K562 (cell line): ENCODE measurements at regions not wholly inside any gene's neighbourhood (a gene's known extent, or its start where the extent isn't known, plus 50 kb on each side); places are given as distances from the start of the nearest gene placed in this dataset.

Experiments
- EP300 ChIP-seq: IDR thresholded peaks from 2 replicates; pipeline ENCODE4 v1.6.1; 2012; ENCODE audit warnings: low read length, improper control_type of control experiment
- KLF10 ChIP-seq: fragments of 250-450 bp; sonication (Bioruptor Pico); IDR thresholded peaks from 2 replicates; pipeline ENCODE4 v1.6.1; 2021; ENCODE audit warnings: matching md5 sums
- PML ChIP-seq: IDR thresholded peaks from 2 replicates; pipeline ENCODE4 v1.6.1; 2012; ENCODE audit warnings: low read length, inconsistent platforms
- TF ChIP-seq, protein P1 (sequence below): fragments of 250-450 bp; sonication (Bioruptor Pico); IDR thresholded peaks from 2 replicates; pipeline ENCODE4 v1.5.0; 2021
- TF ChIP-seq, protein P2 (sequence below), 2 experiments: fragments of 250-450 bp in 1 of 2; fragments of 450-650 bp in 1 of 2; sonication (Bioruptor Pico) in 1 of 2; IDR thresholded peaks; 2 replicates each; pipeline versions ENCODE4 v1.6.1 to v1.8.0; 2016 to 2021; ENCODE audit warnings: mild to moderate bottlenecking in 2 of 2, moderate library complexity in 2 of 2, missing compliant biosample characterization in 1 of 2, missing genetic modification characterization in 1 of 2
- TF ChIP-seq, protein P3 (sequence below): sonication (generic); formaldehyde crosslinking; IDR thresholded peaks from 2 replicates; pipeline ENCODE4 v1.9.0; 2022; ENCODE audit warnings: mild to moderate bottlenecking, missing genetic modification reagents

DNA sequence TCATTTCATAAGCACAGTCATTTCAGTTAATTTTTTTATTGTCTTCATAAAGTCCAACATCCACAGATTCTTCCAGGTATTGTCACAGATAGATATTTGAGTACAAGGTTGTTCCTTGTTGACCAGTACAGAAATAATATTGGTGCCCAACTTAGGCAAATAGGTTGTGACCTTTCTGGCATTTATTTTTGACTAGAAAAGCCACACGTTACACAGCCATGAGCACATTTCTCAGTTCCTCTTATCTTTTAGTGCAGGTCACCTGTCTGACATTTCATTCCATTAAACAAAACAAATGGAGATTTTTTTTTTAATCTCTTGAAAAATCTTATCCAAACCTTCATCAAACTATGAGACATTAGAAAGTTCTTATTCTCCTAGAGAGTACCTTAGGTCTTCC is 428.8 kb downstream of the ZNF521 start:
- TF ChIP-seq, protein P1, sequence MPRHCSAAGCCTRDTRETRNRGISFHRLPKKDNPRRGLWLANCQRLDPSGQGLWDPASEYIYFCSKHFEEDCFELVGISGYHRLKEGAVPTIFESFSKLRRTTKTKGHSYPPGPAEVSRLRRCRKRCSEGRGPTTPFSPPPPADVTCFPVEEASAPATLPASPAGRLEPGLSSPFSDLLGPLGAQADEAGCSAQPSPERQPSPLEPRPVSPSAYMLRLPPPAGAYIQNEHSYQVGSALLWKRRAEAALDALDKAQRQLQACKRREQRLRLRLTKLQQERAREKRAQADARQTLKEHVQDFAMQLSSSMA (CRISPR knock-in tag): no peak
- TF ChIP-seq PML: no peak
- TF ChIP-seq KLF10: no peak
- TF ChIP-seq, protein P2, sequence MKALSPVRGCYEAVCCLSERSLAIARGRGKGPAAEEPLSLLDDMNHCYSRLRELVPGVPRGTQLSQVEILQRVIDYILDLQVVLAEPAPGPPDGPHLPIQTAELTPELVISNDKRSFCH (CRISPR knock-in tag; IDR thresholded peaks at IDR 0.05): no peak
- TF ChIP-seq, protein P2 (tag; IDR thresholded peaks at IDR 0.05): no peak
- TF ChIP-seq, protein P3, sequence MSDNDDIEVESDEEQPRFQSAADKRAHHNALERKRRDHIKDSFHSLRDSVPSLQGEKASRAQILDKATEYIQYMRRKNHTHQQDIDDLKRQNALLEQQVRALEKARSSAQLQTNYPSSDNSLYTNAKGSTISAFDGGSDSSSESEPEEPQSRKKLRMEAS (CRISPR knock-in tag): no peak
- no peak for TF ChIP-seq EP300
